HepG2 (cell line): ENCODE measurements at regions not wholly inside any gene's neighbourhood (a gene's known extent, or its start where the extent isn't known, plus 50 kb on each side); places are given as distances from the start of the nearest gene placed in this dataset.

ENCODE experiments used
- FOXJ3 ChIP-seq: sonication (generic); formaldehyde crosslinking; IDR thresholded peaks from 2 replicates; pipeline ENCODE4 v1.4.0; 2020; ENCODE audit warnings: missing genetic modification reagents, mild to moderate bottlenecking, borderline replicate concordance
- GATAD2A ChIP-seq: IDR thresholded peaks from 2 replicates; pipeline ENCODE4 v1.6.1; 2016
- HMG20B ChIP-seq: conservative IDR thresholded peaks from 2 replicates; pipeline ENCODE4 v1.6.1; 2016; ENCODE audit warnings: missing genetic modification reagents, missing compliant biosample characterization
- JUN ChIP-seq: sonication (generic); formaldehyde crosslinking; IDR thresholded peaks from 2 replicates; pipeline ENCODE4 v1.4.0; 2020; ENCODE audit warnings: mild to moderate bottlenecking, missing genetic modification reagents
- NONO ChIP-seq, 2 experiments: fragments of 450-650 bp in 1 of 2; sonication (generic) in 1 of 2; formaldehyde crosslinking in 1 of 2; IDR thresholded peaks in 1 of 2; conservative IDR thresholded peaks in 1 of 2; 2 replicates each; pipeline versions ENCODE4 v1.6.1 to v1.8.0; 2017 to 2022; ENCODE audit warnings: mild to moderate bottlenecking in 1 of 2, missing genetic modification reagents in 1 of 2, moderate library complexity in 1 of 2
- POLR2A ChIP-seq, 2 experiments: IDR thresholded peaks; 2 replicates each; pipeline ENCODE4 v1.6.1; 2011; ENCODE audit warnings: low read depth in 2 of 2, low read length in 2 of 2, mild to moderate bottlenecking in 1 of 2, moderate library complexity in 1 of 2; ENCODE audit not compliant: insufficient read depth in 1 of 2
- RAD21 ChIP-seq: fragments of 450-650 bp; formaldehyde crosslinking; IDR thresholded peaks from 2 replicates; pipeline ENCODE4 v1.5.0; 2020; ENCODE audit warnings: mild to moderate bottlenecking
- TCF7L2 ChIP-seq: IDR thresholded peaks from 2 replicates; pipeline ENCODE4 v1.6.1; 2011; ENCODE audit warnings: mild to moderate bottlenecking, low read depth, low read length, moderate library complexity
- ZNF678 ChIP-seq: sonication (generic); formaldehyde crosslinking; IDR thresholded peaks from 2 replicates; pipeline ENCODE4 v1.4.0; 2020; ENCODE audit warnings: mild to moderate bottlenecking, missing genetic modification reagents
- ZNF7 ChIP-seq: IDR thresholded peaks from 2 replicates; pipeline ENCODE4 v1.6.1; 2016; ENCODE audit warnings: missing biosample characterization, missing genetic modification reagents
- TF ChIP-seq, protein P1 (sequence below): sonication (generic); formaldehyde crosslinking; IDR thresholded peaks from 2 replicates; pipeline ENCODE4 v1.5.0; 2020; ENCODE audit warnings: mild to moderate bottlenecking, missing genetic modification reagents, moderate library complexity
- TF ChIP-seq, protein P2 (sequence below): IDR thresholded peaks from 2 replicates; pipeline ENCODE4 v1.6.1; 2016; ENCODE audit warnings: low read depth

DNA sequence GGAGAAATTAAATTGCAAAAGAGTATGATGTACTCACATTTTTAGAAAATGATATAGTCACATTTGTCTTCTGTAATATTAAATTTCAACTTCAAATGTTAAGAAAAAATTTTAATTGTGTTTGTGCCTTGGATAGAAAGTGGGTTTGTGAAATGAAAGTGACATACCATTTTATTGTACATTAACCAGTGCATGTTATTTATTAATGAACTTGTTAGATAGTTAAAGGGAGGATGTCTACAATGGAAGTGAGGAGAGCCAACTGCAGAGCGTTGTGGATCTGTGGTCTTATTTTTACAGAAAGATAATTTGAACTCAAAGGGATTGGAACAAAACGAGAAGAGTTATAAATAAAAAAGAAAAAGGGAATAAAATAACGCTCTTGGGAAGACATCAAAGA is 291.7 kb downstream of the ARL4A start:
- TF ChIP-seq, protein P1, sequence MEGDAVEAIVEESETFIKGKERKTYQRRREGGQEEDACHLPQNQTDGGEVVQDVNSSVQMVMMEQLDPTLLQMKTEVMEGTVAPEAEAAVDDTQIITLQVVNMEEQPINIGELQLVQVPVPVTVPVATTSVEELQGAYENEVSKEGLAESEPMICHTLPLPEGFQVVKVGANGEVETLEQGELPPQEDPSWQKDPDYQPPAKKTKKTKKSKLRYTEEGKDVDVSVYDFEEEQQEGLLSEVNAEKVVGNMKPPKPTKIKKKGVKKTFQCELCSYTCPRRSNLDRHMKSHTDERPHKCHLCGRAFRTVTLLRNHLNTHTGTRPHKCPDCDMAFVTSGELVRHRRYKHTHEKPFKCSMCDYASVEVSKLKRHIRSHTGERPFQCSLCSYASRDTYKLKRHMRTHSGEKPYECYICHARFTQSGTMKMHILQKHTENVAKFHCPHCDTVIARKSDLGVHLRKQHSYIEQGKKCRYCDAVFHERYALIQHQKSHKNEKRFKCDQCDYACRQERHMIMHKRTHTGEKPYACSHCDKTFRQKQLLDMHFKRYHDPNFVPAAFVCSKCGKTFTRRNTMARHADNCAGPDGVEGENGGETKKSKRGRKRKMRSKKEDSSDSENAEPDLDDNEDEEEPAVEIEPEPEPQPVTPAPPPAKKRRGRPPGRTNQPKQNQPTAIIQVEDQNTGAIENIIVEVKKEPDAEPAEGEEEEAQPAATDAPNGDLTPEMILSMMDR (CRISPR knock-in tag), result no peak
- TF ChIP-seq JUN, result no peak
- TF ChIP-seq RAD21 (CRISPR knock-in tag), result no peak
- no peak for TF ChIP-seq HMG20B (CRISPR knock-in tag)
- no peak for TF ChIP-seq TCF7L2
- TF ChIP-seq, protein P2, sequence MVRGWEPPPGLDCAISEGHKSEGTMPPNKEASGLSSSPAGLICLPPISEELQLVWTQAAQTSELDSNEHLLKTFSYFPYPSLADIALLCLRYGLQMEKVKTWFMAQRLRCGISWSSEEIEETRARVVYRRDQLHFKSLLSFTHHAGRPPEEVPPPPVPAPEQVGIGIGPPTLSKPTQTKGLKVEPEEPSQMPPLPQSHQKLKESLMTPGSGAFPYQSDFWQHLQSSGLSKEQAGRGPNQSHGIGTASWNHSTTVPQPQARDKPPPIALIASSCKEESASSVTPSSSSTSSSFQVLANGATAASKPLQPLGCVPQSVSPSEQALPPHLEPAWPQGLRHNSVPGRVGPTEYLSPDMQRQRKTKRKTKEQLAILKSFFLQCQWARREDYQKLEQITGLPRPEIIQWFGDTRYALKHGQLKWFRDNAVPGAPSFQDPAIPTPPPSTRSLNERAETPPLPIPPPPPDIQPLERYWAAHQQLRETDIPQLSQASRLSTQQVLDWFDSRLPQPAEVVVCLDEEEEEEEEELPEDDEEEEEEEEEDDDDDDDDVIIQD (CRISPR knock-in tag), result no peak
- TF ChIP-seq ZNF7 (CRISPR knock-in tag), result no peak
- no peak for TF ChIP-seq GATAD2A (CRISPR knock-in tag)
- TF ChIP-seq FOXJ3 (CRISPR knock-in tag), result no peak
- no peak for TF ChIP-seq POLR2A (IDR thresholded peaks at IDR 0.05; ENCODE audit: insufficient read depth in 1 of 2, low read depth in 2 of 2, low read length in 2 of 2)
- no peak for TF ChIP-seq ZNF678 (CRISPR knock-in tag)
- no peak for TF ChIP-seq NONO (IDR thresholded peaks at IDR 0.05)
- no peak for TF ChIP-seq NONO (CRISPR knock-in tag; conservative IDR thresholded peaks at IDR 0.05)
